ENCODE measurements at regions not wholly inside any gene's neighbourhood (a gene's known extent, or its start where the extent isn't known, plus 50 kb on each side); places are given as distances from the start of the nearest gene placed in this dataset.

- TF ChIP-seq CTCF (IDR thresholded peaks at IDR 0.05; ENCODE audit: low read length), result no peak
- no peak for TF ChIP-seq EZH2phosphoT487 (IDR thresholded peaks at IDR 0.05; ENCODE audit: low read length)
These were observed 1029.3 kb downstream of the TECRL start for GRCh38 chr4:63379750-63380522.
